GM19467 (cell line): ENCODE measurements at regions not wholly inside any gene's neighbourhood (a gene's known extent, or its start where the extent isn't known, plus 50 kb on each side); places are given as distances from the start of the nearest gene placed in this dataset.

ENCODE experiments used
- ATAC-seq: cut with Tn5 transposase; IDR thresholded peaks from one replicate; pipeline ENCODE4 v1.9.1; 2021; ENCODE audit warnings: mild to moderate bottlenecking, moderate library complexity; ENCODE audit not compliant: unreplicated experiment

GRCh38 chr5:167593329-167594060 is 698.0 kb upstream of the WWC1 start:
- no peak for ATAC-seq

GRCh38 chr5:167594061-167594435 is 697.4 kb upstream of the WWC1 start:
- ATAC-seq, result no peak

- no peak for ATAC-seq
Observed at GRCh38 chr5:167594750-167595149, 696.7 kb upstream of the WWC1 start.

GRCh38 chr5:167595196-167595595 is 696.2 kb upstream of the WWC1 start:
- no peak for ATAC-seq

GRCh38 chr5:167598166-167598565 is 693.3 kb upstream of the WWC1 start:
- ATAC-seq, result no peak

GRCh38 chr5:167602067-167602466 is 689.4 kb upstream of the WWC1 start:
- ATAC-seq, result no peak

- ATAC-seq, result no peak
Observed at GRCh38 chr5:167603135-167603534, 688.3 kb upstream of the WWC1 start.

- no peak for ATAC-seq
Observed at GRCh38 chr5:167608390-167609272, 682.8 kb upstream of the WWC1 start.

GRCh38 chr5:167614294-167615021 is 677.0 kb upstream of the WWC1 start:
- ATAC-seq, result no peak

GRCh38 chr5:167616043-167616890 is 675.2 kb upstream of the WWC1 start:
- ATAC-seq, result no peak

- no peak for ATAC-seq
Observed at GRCh38 chr5:167623354-167623753, 668.1 kb upstream of the WWC1 start.

GRCh38 chr5:167624053-167624452 is 667.4 kb upstream of the WWC1 start:
- no peak for ATAC-seq

GRCh38 chr5:167626341-167627123 is 664.9 kb upstream of the WWC1 start:
- ATAC-seq, result no peak

- no peak for ATAC-seq
Observed at GRCh38 chr5:167629634-167630033, 661.8 kb upstream of the WWC1 start.

GRCh38 chr5:167631191-167631590 is 660.3 kb upstream of the WWC1 start:
- ATAC-seq, result no peak

GRCh38 chr5:167633114-167633513 is 658.3 kb upstream of the WWC1 start:
- no peak for ATAC-seq

GRCh38 chr5:167633931-167634341 is 657.5 kb upstream of the WWC1 start:
- no peak for ATAC-seq

- no peak for ATAC-seq
Observed at GRCh38 chr5:167634432-167634831, 657.0 kb upstream of the WWC1 start.

GRCh38 chr5:167638816-167639215 is 652.6 kb upstream of the WWC1 start:
- ATAC-seq, result no peak

- no peak for ATAC-seq
Observed at GRCh38 chr5:167639273-167639672, 652.2 kb upstream of the WWC1 start.
